ENCODE measurements at regions not wholly inside any gene's neighbourhood (a gene's known extent, or its start where the extent isn't known, plus 50 kb on each side); places are given as distances from the start of the nearest gene placed in this dataset.

- Histone ChIP-seq H3K27me3 (ENCODE audit: insufficient read depth, low read length, poor library complexity, severe bottlenecking) (no peaks in the 10 kb centered on the region), H3K9me2 (replicated peaks; ENCODE audit: low read depth, low read length) (no peaks in the 10 kb centered on the region), H3K4me1 (ENCODE audit: insufficient read depth, low read length, poor library complexity, severe bottlenecking) (no peaks in the 10 kb centered on the region), H3F3A (ENCODE audit: low read depth) (no peaks in the 10 kb centered on the region), H3K79me2 (ENCODE audit: insufficient read depth, low read length) (no peaks in the 10 kb centered on the region), H4K20me1 (ENCODE audit: insufficient read depth, low read length, poor library complexity, severe bottlenecking) (no peaks in the 10 kb centered on the region), H3K4me2 (ENCODE audit: low read depth, low read length, poor library complexity, severe bottlenecking) (no peak overlapping the region), H3K9ac (ENCODE audit: low read depth, low read length, poor library complexity, severe bottlenecking) (no peak overlapping the region), H3K4me3 (ENCODE audit: low read length, poor library complexity, severe bottlenecking) (no peak overlapping the region), H2AFZ (ENCODE audit: low read length) (no peak overlapping the region), H3K9me3 (ENCODE audit: insufficient read depth, low read depth, low read length) (no peaks in the 10 kb centered on the region), H3K36me3 (ENCODE audit: insufficient read depth, low read length) (no peaks in the 10 kb centered on the region)
- TF ChIP-seq, protein P1, sequence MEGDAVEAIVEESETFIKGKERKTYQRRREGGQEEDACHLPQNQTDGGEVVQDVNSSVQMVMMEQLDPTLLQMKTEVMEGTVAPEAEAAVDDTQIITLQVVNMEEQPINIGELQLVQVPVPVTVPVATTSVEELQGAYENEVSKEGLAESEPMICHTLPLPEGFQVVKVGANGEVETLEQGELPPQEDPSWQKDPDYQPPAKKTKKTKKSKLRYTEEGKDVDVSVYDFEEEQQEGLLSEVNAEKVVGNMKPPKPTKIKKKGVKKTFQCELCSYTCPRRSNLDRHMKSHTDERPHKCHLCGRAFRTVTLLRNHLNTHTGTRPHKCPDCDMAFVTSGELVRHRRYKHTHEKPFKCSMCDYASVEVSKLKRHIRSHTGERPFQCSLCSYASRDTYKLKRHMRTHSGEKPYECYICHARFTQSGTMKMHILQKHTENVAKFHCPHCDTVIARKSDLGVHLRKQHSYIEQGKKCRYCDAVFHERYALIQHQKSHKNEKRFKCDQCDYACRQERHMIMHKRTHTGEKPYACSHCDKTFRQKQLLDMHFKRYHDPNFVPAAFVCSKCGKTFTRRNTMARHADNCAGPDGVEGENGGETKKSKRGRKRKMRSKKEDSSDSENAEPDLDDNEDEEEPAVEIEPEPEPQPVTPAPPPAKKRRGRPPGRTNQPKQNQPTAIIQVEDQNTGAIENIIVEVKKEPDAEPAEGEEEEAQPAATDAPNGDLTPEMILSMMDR (conservative IDR thresholded peaks at IDR 0.05; ENCODE audit: low read length): no peak
Observed at GRCh38 chr17:72053449-72053848, 67.4 kb upstream of the SOX9 start.

DNA sequence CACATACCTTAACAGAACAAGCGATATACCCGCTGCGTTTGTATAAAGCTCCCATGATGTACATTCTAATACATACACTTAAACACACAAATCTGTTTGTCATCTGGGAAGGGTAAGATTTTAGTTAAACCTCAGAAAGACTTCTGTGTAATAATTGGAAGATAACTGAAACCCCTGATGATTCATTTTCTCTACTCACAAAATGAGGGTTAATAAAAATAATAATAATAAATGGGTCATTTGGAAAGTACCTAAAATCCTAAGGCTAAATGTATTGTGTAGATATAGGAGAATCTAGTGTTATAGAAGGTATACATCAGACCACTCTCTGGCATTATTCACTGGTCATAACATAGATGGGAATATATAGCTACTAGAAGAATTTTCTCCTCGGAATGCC is 64.7 kb upstream of the SOX9 start:
- Histone ChIP-seq H2AFZ (ENCODE audit: low read length) (no peak overlapping the region), H3K27me3 (ENCODE audit: insufficient read depth, low read length, poor library complexity, severe bottlenecking) (no peaks in the 10 kb centered on the region), H3K36me3 (ENCODE audit: insufficient read depth, low read length) (no peaks in the 10 kb centered on the region), H3K4me3 (ENCODE audit: low read length, poor library complexity, severe bottlenecking) (no peak overlapping the region), H3K9ac (ENCODE audit: low read depth, low read length, poor library complexity, severe bottlenecking) (no peak overlapping the region), H3K4me2 (ENCODE audit: low read depth, low read length, poor library complexity, severe bottlenecking) (no peak overlapping the region), H3F3A (ENCODE audit: low read depth) (no peaks in the 10 kb centered on the region), H3K4me1 (ENCODE audit: insufficient read depth, low read length, poor library complexity, severe bottlenecking) (no peaks in the 10 kb centered on the region), H3K9me3 (ENCODE audit: insufficient read depth, low read depth, low read length) (no peaks in the 10 kb centered on the region), H4K20me1 (ENCODE audit: insufficient read depth, low read length, poor library complexity, severe bottlenecking) (no peaks in the 10 kb centered on the region), H3K9me2 (replicated peaks; ENCODE audit: low read depth, low read length) (no peaks in the 10 kb centered on the region), H3K79me2 (ENCODE audit: insufficient read depth, low read length) (no peaks in the 10 kb centered on the region)
- TF ChIP-seq, protein P1 (conservative IDR thresholded peaks at IDR 0.05; ENCODE audit: low read length): no peak
- TF ChIP-seq EZH2phosphoT487 (IDR thresholded peaks at IDR 0.05; ENCODE audit: borderline replicate concordance): no peak

- no peaks in the 10 kb centered on the region for H3K9me2 ChIP-seq (replicated peaks; ENCODE audit: low read depth, low read length)
- no peaks in the 10 kb centered on the region for H3K4me1 ChIP-seq (ENCODE audit: insufficient read depth, low read length, poor library complexity, severe bottlenecking)
- H3K4me3 ChIP-seq (ENCODE audit: low read length, poor library complexity, severe bottlenecking): no peak overlapping the region
- no peak overlapping the region for H3K9ac ChIP-seq (ENCODE audit: low read depth, low read length, poor library complexity, severe bottlenecking)
- H3K36me3 ChIP-seq (ENCODE audit: insufficient read depth, low read length): no peaks in the 10 kb centered on the region
- no peak overlapping the region for H2AFZ ChIP-seq (ENCODE audit: low read length)
- no peaks in the 10 kb centered on the region for H3K27me3 ChIP-seq (ENCODE audit: insufficient read depth, low read length, poor library complexity, severe bottlenecking)
- no peaks in the 10 kb centered on the region for H3K79me2 ChIP-seq (ENCODE audit: insufficient read depth, low read length)
- no peaks in the 10 kb centered on the region for H4K20me1 ChIP-seq (ENCODE audit: insufficient read depth, low read length, poor library complexity, severe bottlenecking)
- TF ChIP-seq EZH2phosphoT487 (IDR thresholded peaks at IDR 0.05; ENCODE audit: borderline replicate concordance): no peak
- TF ChIP-seq, protein P1 (conservative IDR thresholded peaks at IDR 0.05; ENCODE audit: low read length): no peak
- H3F3A ChIP-seq (ENCODE audit: low read depth): no peaks in the 10 kb centered on the region
- no peak overlapping the region for H3K4me2 ChIP-seq (ENCODE audit: low read depth, low read length, poor library complexity, severe bottlenecking)
- H3K9me3 ChIP-seq (ENCODE audit: insufficient read depth, low read depth, low read length): no peaks in the 10 kb centered on the region
Observed at GRCh38 chr17:72056727-72057290, 64.0 kb upstream of the SOX9 start.

Data from Loucy (cell line).